ENCODE measurements at regions not wholly inside any gene's neighbourhood (a gene's known extent, or its start where the extent isn't known, plus 50 kb on each side); places are given as distances from the start of the nearest gene placed in this dataset.

GRCh38 chr15:39511000-39511915 is 69.6 kb upstream of the THBS1 start:
- TF ChIP-seq CTCF (IDR thresholded peaks at IDR 0.05) (no peak), POLR2A (IDR thresholded peaks at IDR 0.05) (no peak)

Data from esophagus squamous epithelium (tissue), 4 donors.